Activated CD8-positive, alpha-beta memory T cell treated with anti-CD3 and anti-CD28 coated beads, Interleukin-2, amount 50 U/mL, for 24 hours (primary cell): ENCODE measurements at regions not wholly inside any gene's neighbourhood (a gene's known extent, or its start where the extent isn't known, plus 50 kb on each side); places are given as distances from the start of the nearest gene placed in this dataset.

Experiments
- DNase-seq: peaks from one replicate; pipeline ENCODE4 v3.0.0-alpha.2; 2020; ENCODE audit errors: extremely low read depth

GRCh38 chr15:58235961-58236360 lies 97.8 kb downstream of the AQP9 start:
- no peak for DNase-seq

- no peak for DNase-seq
These were observed 102.2 kb downstream of the AQP9 start for GRCh38 chr15:58240191-58240932.

- DNase-seq: no peak
These were observed 103.7 kb downstream of the AQP9 start for GRCh38 chr15:58241872-58242271.

GRCh38 chr15:58243070-58243469 lies 104.9 kb downstream of the AQP9 start:
- DNase-seq: no peak

- DNase-seq: no peak
These were observed 106.4 kb downstream of the AQP9 start for GRCh38 chr15:58244536-58244935.

GRCh38 chr15:58246041-58246440 lies 107.9 kb downstream of the AQP9 start:
- DNase-seq: no peak

- DNase-seq: no peak
These were observed 110.0 kb downstream of the AQP9 start for GRCh38 chr15:58247855-58248842.

GRCh38 chr15:58249646-58250312 lies 111.6 kb downstream of the AQP9 start:
- no peak for DNase-seq

- DNase-seq: no peak
These were observed 114.6 kb downstream of the AQP9 start for GRCh38 chr15:58252586-58253323.

- no peak for DNase-seq
These were observed 119.7 kb downstream of the AQP9 start for GRCh38 chr15:58257776-58258325.

GRCh38 chr15:58258501-58259292 lies 120.5 kb downstream of the AQP9 start:
- no peak for DNase-seq

- DNase-seq: no peak
These were observed 122.1 kb downstream of the AQP9 start for GRCh38 chr15:58260205-58260724.

GRCh38 chr15:58260725-58261267 lies 122.6 kb downstream of the AQP9 start:
- no peak for DNase-seq

GRCh38 chr15:58261368-58261767 lies 123.2 kb downstream of the AQP9 start:
- DNase-seq: no peak

- DNase-seq: no peak
These were observed 126.1 kb downstream of the AQP9 start for GRCh38 chr15:58264053-58264971.

GRCh38 chr15:58267051-58267450 lies 128.9 kb downstream of the AQP9 start:
- DNase-seq: no peak

- no peak for DNase-seq
These were observed 130.6 kb downstream of the AQP9 start for GRCh38 chr15:58268746-58269267.
